H9 (cell line): ENCODE measurements at regions not wholly inside any gene's neighbourhood (a gene's known extent, or its start where the extent isn't known, plus 50 kb on each side); places are given as distances from the start of the nearest gene placed in this dataset.
"Not testable (repeated sequence)": the region's sequence is repeated elsewhere in the genome, so short reads cannot be mapped to it uniquely, and the experiment has no call there.

ENCODE experiments used
- DNase-seq: peaks from one replicate; pipeline ENCODE4 v3.0.0-alpha.2; 2017
- H2AFZ ChIP-seq: one replicate; pipeline ENCODE4 v1.6.1; 2013; ENCODE audit warnings: mild to moderate bottlenecking, low read length, control low read depth, moderate library complexity
- H2AK5ac ChIP-seq: 2 replicates; pipeline ENCODE4 v1.6.1; 2013; ENCODE audit warnings: low read length, control low read depth, mixed read lengths; ENCODE audit not compliant: insufficient read length
- H2BK120ac ChIP-seq: one replicate; pipeline ENCODE4 v1.6.1; 2013; ENCODE audit warnings: low read depth, mild to moderate bottlenecking, low read length, control low read depth, inconsistent platforms; ENCODE audit not compliant: poor library complexity, severe bottlenecking
- H2BK12ac ChIP-seq: 2 replicates; pipeline ENCODE4 v1.6.1; 2013; ENCODE audit warnings: low read length, control low read depth, mixed read lengths, low read depth; ENCODE audit not compliant: insufficient read length
- H2BK15ac ChIP-seq: 2 replicates; pipeline ENCODE4 v1.6.1; 2013; ENCODE audit warnings: low read depth, low read length, control low read depth
- H2BK20ac ChIP-seq: one replicate; pipeline ENCODE4 v1.6.1; 2013; ENCODE audit warnings: low read depth, mild to moderate bottlenecking, low read length, control low read depth, inconsistent platforms; ENCODE audit not compliant: poor library complexity, severe bottlenecking
- H2BK5ac ChIP-seq: 2 replicates; pipeline ENCODE4 v1.6.1; 2013; ENCODE audit warnings: low read length, control low read depth, mixed read lengths; ENCODE audit not compliant: insufficient read length
- H3K14ac ChIP-seq: 2 replicates; pipeline ENCODE4 v1.6.1; 2013; ENCODE audit warnings: low read length, control low read depth; ENCODE audit not compliant: insufficient read depth
- H3K18ac ChIP-seq: 2 replicates; pipeline ENCODE4 v1.6.1; 2013; ENCODE audit warnings: low read depth, mild to moderate bottlenecking, mixed read lengths, low read length, control low read depth; ENCODE audit not compliant: insufficient read length
- H3K23ac ChIP-seq: 2 replicates; pipeline ENCODE4 v1.6.1; 2013; ENCODE audit warnings: low read length, control low read depth, mixed read lengths, low read depth; ENCODE audit not compliant: insufficient read length
- H3K23me2 ChIP-seq: 2 replicates; pipeline ENCODE4 v1.6.1; 2013; ENCODE audit warnings: low read depth, mild to moderate bottlenecking, mixed read lengths, low read length, control low read depth; ENCODE audit not compliant: insufficient read length, poor library complexity, severe bottlenecking
- H3K27ac ChIP-seq: 2 replicates; pipeline ENCODE4 v1.5.1; 2013; ENCODE audit warnings: low read length, control low read depth, mixed read lengths, low read depth; ENCODE audit not compliant: insufficient read length
- H3K27me3 ChIP-seq: 2 replicates; pipeline ENCODE4 v1.6.1; 2013; ENCODE audit warnings: low read length, control low read depth, inconsistent platforms; ENCODE audit not compliant: insufficient read depth
- H3K4ac ChIP-seq: 2 replicates; pipeline ENCODE4 v1.6.1; 2013; ENCODE audit warnings: low read depth, mild to moderate bottlenecking, control low read depth, inconsistent platforms, low read length, moderate library complexity
- H3K4me1 ChIP-seq: 2 replicates; pipeline ENCODE4 v1.6.1; 2013; ENCODE audit warnings: low read length, control low read depth, inconsistent platforms; ENCODE audit not compliant: insufficient read depth
- H3K4me2 ChIP-seq: 2 replicates; pipeline ENCODE4 v1.6.1; 2013; ENCODE audit warnings: low read length, control low read depth, mixed read lengths; ENCODE audit not compliant: insufficient read length, insufficient read depth
- H3K56ac ChIP-seq: 2 replicates; pipeline ENCODE4 v1.6.1; 2013; ENCODE audit warnings: low read depth, mild to moderate bottlenecking, mixed read lengths, low read length, control low read depth; ENCODE audit not compliant: insufficient read length
- H3K79me1 ChIP-seq: 2 replicates; pipeline ENCODE4 v1.6.1; 2013; ENCODE audit warnings: low read depth, mild to moderate bottlenecking, moderate library complexity, low read length, control low read depth, inconsistent platforms; ENCODE audit not compliant: insufficient read depth, poor library complexity, severe bottlenecking
- H3K79me2 ChIP-seq: 2 replicates; pipeline ENCODE4 v1.6.1; 2013; ENCODE audit warnings: low read length, control low read depth, inconsistent platforms; ENCODE audit not compliant: insufficient read depth
- H3K9ac ChIP-seq: 2 replicates; pipeline ENCODE4 v1.6.1; 2013; ENCODE audit warnings: low read length, control low read depth, mixed read lengths; ENCODE audit not compliant: insufficient read length; ENCODE audit errors: extremely low read depth
- H3K9me3 ChIP-seq: one replicate; pipeline ENCODE4 v1.6.1; 2013; ENCODE audit warnings: low read depth, low read length, inconsistent platforms; ENCODE audit not compliant: control insufficient read depth
- H3T11ph ChIP-seq: one replicate; pipeline ENCODE4 v1.6.1; 2013; ENCODE audit warnings: mild to moderate bottlenecking, low read length, control low read depth, inconsistent platforms
- H4K20me1 ChIP-seq: one replicate; pipeline ENCODE4 v1.6.1; 2013; ENCODE audit not compliant: control insufficient read depth, insufficient read length, insufficient read depth
- H4K5ac ChIP-seq: 2 replicates; pipeline ENCODE4 v1.6.1; 2013; ENCODE audit warnings: low read depth, mild to moderate bottlenecking, mixed read lengths, low read length, control low read depth; ENCODE audit not compliant: insufficient read length
- H4K8ac ChIP-seq: replicated peaks from 2 replicates; pipeline ENCODE4 v1.6.1; 2013; ENCODE audit warnings: low read length, control low read depth, mixed read lengths, low read depth; ENCODE audit not compliant: insufficient read length
- H4K91ac ChIP-seq: 2 replicates; pipeline ENCODE4 v1.6.1; 2013; ENCODE audit warnings: low read depth, mild to moderate bottlenecking, moderate library complexity, mixed read lengths, low read length, control low read depth; ENCODE audit not compliant: insufficient read length
- H3K27ac Mint-ChIP-seq, 3 experiments: 2 replicates in 2 of 3; 3 replicates in 1 of 3; pipeline ENCODE4 v1.8.0; 2020 to 2021; ENCODE audit warnings: mixed read lengths in 3 of 3, mild to moderate bottlenecking in 1 of 3, moderate library complexity in 1 of 3
- H3K27me3 Mint-ChIP-seq: 2 replicates; pipeline ENCODE4 v1.8.0; 2021; ENCODE audit warnings: low read depth, mild to moderate bottlenecking, moderate library complexity, mixed read lengths
- H3K36me3 Mint-ChIP-seq, 3 experiments: 2 replicates in 2 of 3; 3 replicates in 1 of 3; pipeline ENCODE4 v1.8.0; 2020 to 2021; ENCODE audit warnings: low read depth in 3 of 3, mixed read lengths in 3 of 3; ENCODE audit not compliant: insufficient read depth in 1 of 3
- H3K4me1 Mint-ChIP-seq, 2 experiments: 2 replicates each; pipeline ENCODE4 v1.8.0; 2020; ENCODE audit warnings: mixed read lengths in 2 of 2
- H3K4me3 Mint-ChIP-seq, 2 experiments: 2 replicates in 1 of 2; 3 replicates in 1 of 2; pipeline ENCODE4 v1.8.0; 2020 to 2021; ENCODE audit warnings: mild to moderate bottlenecking in 2 of 2, mixed read lengths in 2 of 2, moderate library complexity in 1 of 2
- H3K9me3 Mint-ChIP-seq, 2 experiments: 2 replicates in 1 of 2; 3 replicates in 1 of 2; pipeline ENCODE4 v1.8.0; 2020; ENCODE audit warnings: mild to moderate bottlenecking in 2 of 2, mixed read lengths in 2 of 2, moderate library complexity in 1 of 2
- WGBS: extraction: QIAGEN DNeasy Blood & Tissue Kit; methylation state at CpG from one replicate; pipeline ENCODE4 v1.1.7; 2013; ENCODE audit warnings: missing lambda C conversion rate, low lambda C conversion rate, mixed read lengths; ENCODE audit not compliant: insufficient read length; ENCODE audit errors: extremely low coverage; 5-methylcytosine and 5-hydroxymethylcytosine counted together

DNA sequence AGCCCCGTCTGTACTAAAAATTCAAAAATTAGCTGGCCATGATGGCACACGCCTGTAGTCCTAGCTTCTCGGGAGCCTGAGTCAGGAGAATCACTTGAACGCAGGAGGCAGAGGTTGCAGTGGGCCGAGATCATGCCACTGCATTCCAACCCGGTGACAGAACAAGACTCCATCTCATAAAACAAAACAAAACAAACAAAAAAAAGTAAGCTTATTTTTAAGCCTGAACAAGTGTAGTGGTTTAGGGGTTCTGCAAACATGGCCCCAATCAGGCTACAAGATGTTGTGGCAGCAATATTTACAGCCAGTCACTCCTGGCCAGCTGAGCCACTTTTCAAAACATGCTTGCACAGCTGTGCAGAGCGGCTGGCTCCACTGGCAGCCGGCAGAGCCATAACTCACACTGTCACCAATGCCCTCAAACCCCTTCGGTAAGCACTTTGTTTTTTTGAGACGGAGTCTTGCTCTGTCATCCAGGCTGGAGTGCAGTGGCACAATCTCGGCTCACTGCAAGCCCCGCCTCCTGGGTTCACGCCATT lies 56.2 kb upstream of the CLEC6A start:
- H2BK20ac ChIP-seq, H2AK5ac ChIP-seq, H4K91ac ChIP-seq, H3K36me3 Mint-ChIP-seq, H3K9ac ChIP-seq, H2AFZ ChIP-seq, H3K27ac ChIP-seq, H2BK120ac ChIP-seq, H3K23ac ChIP-seq, H4K5ac ChIP-seq, H3K18ac ChIP-seq, H3T11ph ChIP-seq, H3K9me3 ChIP-seq, H3K79me1 ChIP-seq, H3K4me3 Mint-ChIP-seq, H3K14ac ChIP-seq, DNase-seq, H3K4ac ChIP-seq, H2BK15ac ChIP-seq, H4K8ac ChIP-seq, H3K56ac ChIP-seq, H3K4me2 ChIP-seq, H3K27me3 ChIP-seq, H3K79me2 ChIP-seq, H3K23me2 ChIP-seq, H2BK5ac ChIP-seq, H4K20me1 ChIP-seq, H2BK12ac ChIP-seq, H3K9me3 Mint-ChIP-seq, H3K4me1 ChIP-seq: not testable (repeated sequence)
- no CpG with 5 or more reads among the region's 13 CpGs for WGBS
- Mint-ChIP-seq H3K27me3 (peaks cover 29% of the 10 kb centered on the region), H3K4me1 (peaks cover 29 to 37% of the 10 kb centered on the region in 2 experiments), H3K27ac (peak overlapping the region in 1 of 3 experiments; percentile 55; a peak in 1 of 7 replicates)

DNA sequence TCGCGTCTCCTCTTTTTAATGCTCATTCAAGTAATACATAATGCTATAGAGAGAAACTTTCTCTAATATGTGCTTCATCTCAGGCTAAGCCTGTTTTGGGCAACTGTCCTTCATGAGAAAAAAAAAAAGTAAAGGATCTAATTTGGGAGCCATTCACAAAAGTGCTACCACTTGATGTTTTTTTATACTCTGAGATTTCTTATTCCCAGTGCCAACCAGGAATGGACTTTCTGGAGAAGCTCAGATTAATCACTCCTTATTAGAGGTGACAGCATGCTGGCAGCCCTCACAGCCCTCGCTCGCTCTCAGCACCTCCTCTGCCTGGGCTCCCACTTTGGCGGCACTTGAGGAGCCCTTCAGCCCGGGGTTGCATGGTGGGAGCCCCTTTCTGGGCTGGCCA lies 51.9 kb upstream of the CLEC6A start:
- not testable (repeated sequence) for H2BK15ac ChIP-seq, H2BK5ac ChIP-seq, H3K27me3 ChIP-seq, H4K20me1 ChIP-seq, H3K9me3 Mint-ChIP-seq, H3K4me1 ChIP-seq, H4K5ac ChIP-seq, H3K23ac ChIP-seq, H2AFZ ChIP-seq, H2BK120ac ChIP-seq, H2AK5ac ChIP-seq, H2BK20ac ChIP-seq, H3K79me2 ChIP-seq, H2BK12ac ChIP-seq, DNase-seq, H3K18ac ChIP-seq, H3K4ac ChIP-seq, H3K27me3 Mint-ChIP-seq, H3K23me2 ChIP-seq, H3K27ac ChIP-seq, H3K14ac ChIP-seq, H4K91ac ChIP-seq, H4K8ac ChIP-seq, H3K27ac Mint-ChIP-seq, H3K56ac ChIP-seq, H3K4me2 ChIP-seq, H3T11ph ChIP-seq, H3K79me1 ChIP-seq, H3K4me3 Mint-ChIP-seq, H3K9me3 ChIP-seq, H3K36me3 Mint-ChIP-seq, H3K9ac ChIP-seq
- peaks cover 18 to 25% of the 10 kb centered on the region in 2 experiments for H3K4me1 Mint-ChIP-seq
- no CpG with 5 or more reads among the region's 6 CpGs for WGBS
